DOHH2 (cell line): ENCODE measurements at regions not wholly inside any gene's neighbourhood (a gene's known extent, or its start where the extent isn't known, plus 50 kb on each side); places are given as distances from the start of the nearest gene placed in this dataset.

Source experiments
- CTCF ChIP-seq: fragments of 200-600 bp; sonication (generic); IDR thresholded peaks from one replicate; pipeline ENCODE4 v1.5.1; 2014; ENCODE audit warnings: antibody characterized with exemption, mild to moderate bottlenecking, low read depth, low read length; ENCODE audit not compliant: poor library complexity, severe bottlenecking
- EZH2phosphoT487 ChIP-seq: fragments of 200-600 bp; sonication (generic); IDR thresholded peaks from 2 replicates; pipeline ENCODE4 v1.6.1; 2017; ENCODE audit warnings: borderline replicate concordance, mild to moderate bottlenecking, antibody characterized with exemption, low read length, moderate library complexity, mixed read lengths

GRCh38 chr4:110961066-110961465 is 338.2 kb upstream of the PITX2 start:
- TF ChIP-seq CTCF (no peak), EZH2phosphoT487 (no peak)
